Nephron (organoid): ENCODE measurements at regions not wholly inside any gene's neighbourhood (a gene's known extent, or its start where the extent isn't known, plus 50 kb on each side); places are given as distances from the start of the nearest gene placed in this dataset.

ENCODE experiments used
- H3K27ac Mint-ChIP-seq, 3 experiments: 2 replicates each; pipeline ENCODE4 v1.8.0; 2020; ENCODE audit warnings: mixed read lengths in 3 of 3, mild to moderate bottlenecking in 2 of 3, moderate library complexity in 1 of 3
- H3K27me3 Mint-ChIP-seq: 2 replicates; pipeline ENCODE4 v1.8.0; 2021; ENCODE audit warnings: low read depth, mild to moderate bottlenecking, moderate library complexity, mixed read lengths
- H3K36me3 Mint-ChIP-seq: 2 replicates; pipeline ENCODE4 v1.8.0; 2020; ENCODE audit warnings: low read depth, mixed read lengths
- H3K4me1 Mint-ChIP-seq: 2 replicates; pipeline ENCODE4 v1.8.0; 2020; ENCODE audit warnings: mixed read lengths
- H3K4me3 Mint-ChIP-seq, 3 experiments: 2 replicates each; pipeline ENCODE4 v1.8.0; 2020; ENCODE audit warnings: mild to moderate bottlenecking in 3 of 3, mixed read lengths in 3 of 3, moderate library complexity in 2 of 3
- H3K9me3 Mint-ChIP-seq: 2 replicates; pipeline ENCODE4 v1.8.0; 2020; ENCODE audit warnings: mixed read lengths
- TF ChIP-seq, protein P1 (sequence below), 3 experiments: fragments of 200-600 bp; sonication (generic); IDR thresholded peaks; one replicate each; pipeline ENCODE4 v1.5.0; 2021; ENCODE audit warnings: antibody characterized with exemption in 3 of 3; ENCODE audit not compliant: unreplicated experiment in 3 of 3

DNA sequence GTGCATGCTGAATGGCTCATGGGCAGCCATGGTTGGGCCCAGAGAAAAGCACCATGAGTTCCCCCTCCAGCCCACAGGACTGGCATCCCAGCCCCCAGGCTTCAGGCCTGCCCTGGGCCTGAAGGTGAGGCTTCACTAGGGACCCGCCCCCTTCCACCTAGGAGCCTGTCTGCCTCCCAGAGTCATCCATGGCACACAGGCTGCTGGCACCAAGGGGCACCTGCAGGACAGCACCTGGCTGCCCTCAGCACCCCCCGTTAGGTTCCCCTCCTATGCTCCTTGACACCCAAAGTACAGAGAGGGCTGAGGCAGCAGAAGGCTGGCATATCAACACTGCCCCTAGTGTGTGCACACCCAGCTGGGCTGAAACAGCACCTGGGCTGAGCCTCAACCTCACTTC lies 566.7 kb upstream of the PCDH7 start:
- TF ChIP-seq, protein P1, sequence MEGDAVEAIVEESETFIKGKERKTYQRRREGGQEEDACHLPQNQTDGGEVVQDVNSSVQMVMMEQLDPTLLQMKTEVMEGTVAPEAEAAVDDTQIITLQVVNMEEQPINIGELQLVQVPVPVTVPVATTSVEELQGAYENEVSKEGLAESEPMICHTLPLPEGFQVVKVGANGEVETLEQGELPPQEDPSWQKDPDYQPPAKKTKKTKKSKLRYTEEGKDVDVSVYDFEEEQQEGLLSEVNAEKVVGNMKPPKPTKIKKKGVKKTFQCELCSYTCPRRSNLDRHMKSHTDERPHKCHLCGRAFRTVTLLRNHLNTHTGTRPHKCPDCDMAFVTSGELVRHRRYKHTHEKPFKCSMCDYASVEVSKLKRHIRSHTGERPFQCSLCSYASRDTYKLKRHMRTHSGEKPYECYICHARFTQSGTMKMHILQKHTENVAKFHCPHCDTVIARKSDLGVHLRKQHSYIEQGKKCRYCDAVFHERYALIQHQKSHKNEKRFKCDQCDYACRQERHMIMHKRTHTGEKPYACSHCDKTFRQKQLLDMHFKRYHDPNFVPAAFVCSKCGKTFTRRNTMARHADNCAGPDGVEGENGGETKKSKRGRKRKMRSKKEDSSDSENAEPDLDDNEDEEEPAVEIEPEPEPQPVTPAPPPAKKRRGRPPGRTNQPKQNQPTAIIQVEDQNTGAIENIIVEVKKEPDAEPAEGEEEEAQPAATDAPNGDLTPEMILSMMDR (IDR thresholded peaks at IDR 0.05; ENCODE audit: unreplicated experiment in 3 of 3), result no peak
- H3K36me3 Mint-ChIP-seq, result no peaks in the 10 kb centered on the region
- no peak overlapping the region for H3K27ac Mint-ChIP-seq
- no peak overlapping the region for H3K4me3 Mint-ChIP-seq
- peaks cover 2% of the 10 kb centered on the region for H3K9me3 Mint-ChIP-seq
- peaks cover 4% of the 10 kb centered on the region for H3K27me3 Mint-ChIP-seq
- H3K4me1 Mint-ChIP-seq, result no peaks in the 10 kb centered on the region

DNA sequence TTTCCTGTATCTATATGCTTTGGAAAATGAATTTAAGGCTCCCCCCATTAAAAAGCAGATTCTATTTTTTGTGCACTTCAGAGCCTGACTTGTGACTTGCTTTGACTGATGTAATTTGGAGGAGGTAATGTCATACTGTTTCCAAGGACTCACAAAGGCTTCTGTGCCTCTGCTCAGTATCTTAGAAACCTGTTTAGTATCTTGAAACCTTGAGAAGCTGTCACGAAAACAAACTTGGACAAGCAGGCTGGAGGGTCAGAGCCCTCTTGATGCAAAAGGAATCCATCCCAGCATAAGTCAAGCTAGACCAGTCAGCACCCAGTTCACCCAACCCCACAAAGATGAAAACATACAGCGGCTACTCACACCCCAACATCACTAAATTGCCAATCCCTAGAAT lies 560.0 kb upstream of the PCDH7 start:
- Mint-ChIP-seq H3K4me1 (peaks cover 3% of the 10 kb centered on the region), H3K27ac (no peak overlapping the region), H3K27me3 (no peaks in the 10 kb centered on the region), H3K9me3 (peaks cover 2% of the 10 kb centered on the region), H3K4me3 (no peak overlapping the region), H3K36me3 (no peaks in the 10 kb centered on the region)
- TF ChIP-seq, protein P1 (IDR thresholded peaks at IDR 0.05; ENCODE audit: unreplicated experiment in 3 of 3), result no peak

DNA sequence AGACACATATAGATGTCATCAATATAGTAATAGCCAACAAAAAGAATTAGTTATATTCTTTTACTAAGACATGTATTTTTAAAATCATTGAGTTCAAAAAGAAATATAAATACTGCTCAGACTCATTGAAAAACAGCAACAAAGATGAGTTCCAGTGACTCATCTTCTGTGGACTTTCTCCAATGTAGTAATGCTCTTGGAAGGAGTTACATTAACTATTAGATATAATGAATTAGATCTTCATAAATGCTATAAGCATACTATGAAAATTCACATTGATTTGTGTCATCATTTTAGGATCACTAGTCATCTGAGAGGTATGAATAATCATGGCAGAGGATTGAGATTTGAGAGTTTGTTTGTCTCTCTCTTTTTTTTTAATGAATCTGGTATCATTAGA lies 547.8 kb upstream of the PCDH7 start:
- H3K36me3 Mint-ChIP-seq, result no peaks in the 10 kb centered on the region
- H3K4me3 Mint-ChIP-seq, result no peak overlapping the region
- H3K27ac Mint-ChIP-seq, result no peak overlapping the region

DNA sequence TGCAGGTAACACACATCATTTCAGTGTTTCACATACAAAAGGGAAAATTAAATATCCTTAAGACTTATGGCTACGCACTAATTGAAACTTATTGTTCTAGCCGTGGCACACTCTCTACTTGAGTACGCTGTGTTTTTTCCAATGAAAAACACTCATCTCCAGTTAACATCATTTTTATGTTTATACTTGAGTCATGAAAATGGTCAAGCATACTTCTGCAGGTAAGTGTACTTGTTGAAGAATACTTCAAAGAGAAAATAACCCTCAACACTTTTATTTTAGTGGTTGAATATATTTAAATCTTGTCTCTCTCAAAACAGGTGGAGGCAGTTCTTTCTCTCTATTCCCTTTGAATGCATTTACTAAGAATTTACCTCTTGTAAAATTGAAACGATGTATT lies 538.7 kb upstream of the PCDH7 start:
- no peak overlapping the region for H3K4me3 Mint-ChIP-seq
- no peaks in the 10 kb centered on the region for H3K4me1 Mint-ChIP-seq
- H3K27ac Mint-ChIP-seq, result no peak overlapping the region
- TF ChIP-seq, protein P1 (IDR thresholded peaks at IDR 0.05; ENCODE audit: unreplicated experiment in 3 of 3), result no peak
- H3K9me3 Mint-ChIP-seq, result no peaks in the 10 kb centered on the region
- H3K36me3 Mint-ChIP-seq, result no peaks in the 10 kb centered on the region
- no peaks in the 10 kb centered on the region for H3K27me3 Mint-ChIP-seq

More for the DNA sequence above, 547.8 kb upstream of the PCDH7 start:
- TF ChIP-seq, protein P1 (IDR thresholded peaks at IDR 0.05; ENCODE audit: unreplicated experiment in 3 of 3), result no peak
- Mint-ChIP-seq H3K27me3 (no peaks in the 10 kb centered on the region), H3K9me3 (no peaks in the 10 kb centered on the region), H3K4me1 (no peaks in the 10 kb centered on the region)

DNA sequence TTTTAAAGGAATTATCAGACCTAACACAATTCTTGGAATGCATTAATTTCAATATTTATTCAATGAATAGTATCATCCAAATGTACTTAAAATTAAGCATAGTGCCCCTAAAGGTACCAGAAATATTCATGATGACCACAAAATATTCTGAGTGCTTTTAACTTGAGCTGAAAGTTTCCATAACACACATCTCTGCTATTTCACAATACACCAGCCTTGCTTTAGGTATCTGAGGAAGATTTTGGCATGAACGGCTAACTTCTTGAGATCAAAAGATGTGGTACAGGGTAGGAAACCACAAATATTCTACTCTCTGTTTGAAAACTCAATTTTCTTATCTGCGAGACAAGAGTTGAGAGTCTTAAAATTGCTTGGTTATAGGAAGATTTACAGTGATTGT lies 538.3 kb upstream of the PCDH7 start:
- no peaks in the 10 kb centered on the region for H3K27me3 Mint-ChIP-seq
- no peaks in the 10 kb centered on the region for H3K9me3 Mint-ChIP-seq
- no peak overlapping the region for H3K27ac Mint-ChIP-seq
- TF ChIP-seq, protein P1 (IDR thresholded peaks at IDR 0.05; ENCODE audit: unreplicated experiment in 3 of 3), result no peak
- no peaks in the 10 kb centered on the region for H3K36me3 Mint-ChIP-seq
- no peaks in the 10 kb centered on the region for H3K4me1 Mint-ChIP-seq
- no peak overlapping the region for H3K4me3 Mint-ChIP-seq

DNA sequence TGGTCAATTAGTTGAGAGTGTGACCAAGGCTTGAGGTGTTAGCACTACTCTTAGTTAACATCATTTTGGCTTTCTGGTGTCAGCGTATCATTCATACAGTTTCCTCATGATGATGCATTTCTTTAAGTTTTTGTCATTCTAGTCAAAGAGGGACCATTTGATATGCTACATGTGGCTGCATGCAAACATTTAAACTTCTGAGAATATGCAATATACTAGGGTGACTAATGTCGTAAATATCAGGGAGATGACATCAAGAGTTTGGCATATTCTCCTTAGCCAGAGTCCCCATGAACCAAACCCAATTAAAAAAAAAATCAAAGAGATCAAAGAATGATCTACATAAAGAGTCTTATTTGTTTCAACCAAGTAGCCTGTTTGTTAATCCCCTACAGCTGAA lies 537.4 kb upstream of the PCDH7 start:
- TF ChIP-seq, protein P1 (IDR thresholded peaks at IDR 0.05; ENCODE audit: unreplicated experiment in 3 of 3), result no peak
- Mint-ChIP-seq H3K27me3 (no peaks in the 10 kb centered on the region), H3K27ac (no peak overlapping the region), H3K9me3 (no peaks in the 10 kb centered on the region), H3K4me3 (no peak overlapping the region), H3K4me1 (no peaks in the 10 kb centered on the region), H3K36me3 (no peaks in the 10 kb centered on the region)
